Neural cell (in vitro differentiated cells): ENCODE measurements at regions not wholly inside any gene's neighbourhood (a gene's known extent, or its start where the extent isn't known, plus 50 kb on each side); places are given as distances from the start of the nearest gene placed in this dataset.
"Not testable (repeated sequence)": the region's sequence is repeated elsewhere in the genome, so short reads cannot be mapped to it uniquely, and the experiment has no call there.

Source experiments
- H2AFZ ChIP-seq: fragments of 200-600, 300-800 bp; sonication (generic), shearing (Covaris generic); 2 replicates; pipeline ENCODE4 v1.6.0; 2014; ENCODE audit warnings: low read depth, mild to moderate bottlenecking, antibody characterized with exemption, low read length, moderate library complexity
- H3F3A ChIP-seq: fragments of 200-600 bp; shearing (Covaris generic); 2 replicates; pipeline ENCODE4 v1.6.1; 2016; ENCODE audit warnings: mild to moderate bottlenecking, moderate library complexity, mixed read lengths, antibody characterized with exemption, low read length; ENCODE audit not compliant: insufficient read depth, poor library complexity, severe bottlenecking
- H3K27ac ChIP-seq: fragments of 200-600, 300-800 bp; sonication (generic), shearing (Covaris generic); 2 replicates; pipeline ENCODE4 v1.5.1; 2014; ENCODE audit warnings: mild to moderate bottlenecking, low read length, moderate library complexity
- H3K27me3 ChIP-seq: fragments of 300-800, 200-600 bp; sonication (generic), shearing (Covaris generic); 2 replicates; pipeline ENCODE4 v1.6.0; 2014; ENCODE audit warnings: mild to moderate bottlenecking, low read depth, low read length, moderate library complexity; ENCODE audit not compliant: insufficient read depth
- H3K36me3 ChIP-seq: fragments of 300-800, 200-600 bp; sonication (generic), shearing (Covaris generic); 2 replicates; pipeline ENCODE4 v1.5.1; 2014; ENCODE audit warnings: mild to moderate bottlenecking, antibody characterized with exemption, low read length, moderate library complexity; ENCODE audit not compliant: insufficient read depth
- H3K4me2 ChIP-seq: fragments of 300-800, 200-600 bp; sonication (generic), shearing (Covaris generic); 2 replicates; pipeline ENCODE4 v1.6.0; 2014; ENCODE audit warnings: mild to moderate bottlenecking, low read length
- H3K4me3 ChIP-seq: fragments of 300-800, 200-600 bp; sonication (generic), shearing (Covaris generic); 2 replicates; pipeline ENCODE4 v1.5.1; 2014; ENCODE audit warnings: mild to moderate bottlenecking, low read length, moderate library complexity
- H3K79me2 ChIP-seq: fragments of 200-600 bp; shearing (Covaris generic); replicated peaks from 2 replicates; pipeline ENCODE4 v1.6.0; 2014; ENCODE audit warnings: mild to moderate bottlenecking, low read length, moderate library complexity; ENCODE audit not compliant: insufficient read depth
- H3K9ac ChIP-seq: fragments of 300-800, 200-600 bp; sonication (generic), shearing (Covaris generic); 2 replicates; pipeline ENCODE4 v1.6.1; 2016; ENCODE audit warnings: mild to moderate bottlenecking, low read length, mixed read lengths
- H3K9me2 ChIP-seq: fragments of 200-600 bp; shearing (Covaris generic); 2 replicates; pipeline ENCODE4 v1.6.1; 2016; ENCODE audit warnings: mild to moderate bottlenecking, low read length, mixed read lengths; ENCODE audit not compliant: insufficient read depth
- H3K9me3 ChIP-seq: fragments of 200-600, 300-800 bp; sonication (generic), shearing (Covaris generic); 2 replicates; pipeline ENCODE4 v1.6.1; 2016; ENCODE audit warnings: mild to moderate bottlenecking, mixed run types, low read length, moderate library complexity, mixed read lengths
- H4K20me1 ChIP-seq: fragments of 200-600 bp; shearing (Covaris generic); 2 replicates; pipeline ENCODE4 v1.6.1; 2016; ENCODE audit warnings: mild to moderate bottlenecking, mixed run types; ENCODE audit not compliant: insufficient read depth
- EP300 ChIP-seq: fragments of 450-650 bp; conservative IDR thresholded peaks from 2 replicates; pipeline ENCODE4 v1.6.1; 2014; ENCODE audit warnings: antibody characterized with exemption, mild to moderate bottlenecking, moderate library complexity; ENCODE audit not compliant: poor library complexity, severe bottlenecking
- EZH2 ChIP-seq: fragments of 200-600, 300-800 bp; shearing (Covaris generic), sonication (generic); IDR thresholded peaks from 2 replicates; pipeline ENCODE4 v1.6.1; 2014; ENCODE audit warnings: antibody characterized with exemption, low read length, borderline replicate concordance, mild to moderate bottlenecking; ENCODE audit not compliant: insufficient read depth, poor library complexity, severe bottlenecking
- MXI1 ChIP-seq: fragments of 450-650 bp; conservative IDR thresholded peaks from 2 replicates; pipeline ENCODE4 v1.6.1; 2014; ENCODE audit warnings: antibody characterized with exemption, mild to moderate bottlenecking; ENCODE audit not compliant: poor library complexity, severe bottlenecking
- POLR2AphosphoS5 ChIP-seq: IDR thresholded peaks from 2 replicates; pipeline ENCODE4 v1.6.1; 2012
- RAD21 ChIP-seq: fragments of 450-650 bp; conservative IDR thresholded peaks from 2 replicates; pipeline ENCODE4 v1.6.1; 2014; ENCODE audit warnings: antibody characterized with exemption, mild to moderate bottlenecking, moderate library complexity
- REST ChIP-seq: IDR thresholded peaks from 2 replicates; pipeline ENCODE4 v1.6.1; 2012; ENCODE audit warnings: borderline replicate concordance
- SMC3 ChIP-seq: fragments of 450-650 bp; conservative IDR thresholded peaks from 2 replicates; pipeline ENCODE4 v1.6.1; 2014; ENCODE audit warnings: antibody characterized with exemption, mild to moderate bottlenecking, moderate library complexity; ENCODE audit not compliant: poor library complexity
- TAF1 ChIP-seq: IDR thresholded peaks from 2 replicates; pipeline ENCODE4 v1.6.1; 2012; ENCODE audit warnings: low read depth
- TF ChIP-seq, protein P1 (sequence below): fragments of 450-650 bp; IDR thresholded peaks from 2 replicates; pipeline ENCODE4 v1.5.1; 2014; ENCODE audit warnings: antibody characterized with exemption, mild to moderate bottlenecking, moderate library complexity; ENCODE audit not compliant: poor library complexity, severe bottlenecking

GRCh38 chr21:17396948-17397347 is 115.9 kb upstream of the CXADR start:
- Histone ChIP-seq H3K79me2 (no peaks in the 10 kb centered on the region), H4K20me1 (no peaks in the 10 kb centered on the region), H3K36me3 (no peaks in the 10 kb centered on the region), H3K27ac (no peak overlapping the region), H3K4me2 (no peak overlapping the region), H3F3A (no peaks in the 10 kb centered on the region), H3K9ac (no peak overlapping the region), H3K9me3 (no peaks in the 10 kb centered on the region), H3K9me2 (no peaks in the 10 kb centered on the region), H3K27me3 (no peaks in the 10 kb centered on the region), H2AFZ (no peak overlapping the region), H3K4me3 (no peak overlapping the region)
- TF ChIP-seq POLR2AphosphoS5 (no peak), REST (peak; percentile 67)
- TF ChIP-seq, protein P1, sequence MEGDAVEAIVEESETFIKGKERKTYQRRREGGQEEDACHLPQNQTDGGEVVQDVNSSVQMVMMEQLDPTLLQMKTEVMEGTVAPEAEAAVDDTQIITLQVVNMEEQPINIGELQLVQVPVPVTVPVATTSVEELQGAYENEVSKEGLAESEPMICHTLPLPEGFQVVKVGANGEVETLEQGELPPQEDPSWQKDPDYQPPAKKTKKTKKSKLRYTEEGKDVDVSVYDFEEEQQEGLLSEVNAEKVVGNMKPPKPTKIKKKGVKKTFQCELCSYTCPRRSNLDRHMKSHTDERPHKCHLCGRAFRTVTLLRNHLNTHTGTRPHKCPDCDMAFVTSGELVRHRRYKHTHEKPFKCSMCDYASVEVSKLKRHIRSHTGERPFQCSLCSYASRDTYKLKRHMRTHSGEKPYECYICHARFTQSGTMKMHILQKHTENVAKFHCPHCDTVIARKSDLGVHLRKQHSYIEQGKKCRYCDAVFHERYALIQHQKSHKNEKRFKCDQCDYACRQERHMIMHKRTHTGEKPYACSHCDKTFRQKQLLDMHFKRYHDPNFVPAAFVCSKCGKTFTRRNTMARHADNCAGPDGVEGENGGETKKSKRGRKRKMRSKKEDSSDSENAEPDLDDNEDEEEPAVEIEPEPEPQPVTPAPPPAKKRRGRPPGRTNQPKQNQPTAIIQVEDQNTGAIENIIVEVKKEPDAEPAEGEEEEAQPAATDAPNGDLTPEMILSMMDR: no peak

GRCh38 chr21:17397703-17398102 is 115.1 kb upstream of the CXADR start:
- Histone ChIP-seq H3K79me2 (no peaks in the 10 kb centered on the region), H3K27me3 (no peaks in the 10 kb centered on the region), H3K9me2 (no peaks in the 10 kb centered on the region), H4K20me1 (no peaks in the 10 kb centered on the region), H3K4me2 (no peak overlapping the region), H3F3A (no peaks in the 10 kb centered on the region), H3K9ac (no peak overlapping the region), H2AFZ (no peak overlapping the region), H3K27ac (no peak overlapping the region), H3K4me3 (no peak overlapping the region), H3K36me3 (no peaks in the 10 kb centered on the region), H3K9me3 (no peaks in the 10 kb centered on the region)
- TF ChIP-seq SMC3 (no peak), EP300 (no peak), MXI1 (no peak), RAD21 (no peak), EZH2 (no peak), POLR2AphosphoS5 (no peak), TAF1 (no peak), REST (no peak)
- TF ChIP-seq, protein P1: no peak

DNA sequence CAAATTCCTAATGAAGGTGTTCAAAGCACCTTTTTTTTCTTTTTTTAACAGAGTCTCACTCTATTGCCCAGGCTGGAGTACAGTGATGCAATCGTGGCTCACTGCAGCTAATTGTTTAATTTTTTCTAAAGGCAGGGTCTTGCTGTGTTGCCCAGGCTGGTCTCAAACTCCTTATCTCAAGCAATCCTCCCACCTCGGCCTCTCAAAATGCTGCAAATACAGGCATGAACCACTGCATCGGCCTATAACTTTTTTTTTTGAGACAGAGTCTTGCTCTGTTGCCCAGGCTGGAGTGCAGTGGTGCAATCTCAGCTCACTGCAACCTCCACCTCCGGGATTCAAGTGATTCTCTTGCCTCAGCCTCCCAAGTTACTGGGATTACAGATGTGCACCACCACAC is 113.9 kb upstream of the CXADR start:
- H3K27ac ChIP-seq, H3K79me2 ChIP-seq: not testable (repeated sequence)

More for the DNA sequence above, 113.9 kb upstream of the CXADR start:
- H3K9ac ChIP-seq, H3K4me3 ChIP-seq, H3K4me2 ChIP-seq, H2AFZ ChIP-seq, H4K20me1 ChIP-seq, H3K9me3 ChIP-seq, H3K27me3 ChIP-seq, H3K36me3 ChIP-seq, H3F3A ChIP-seq, H3K9me2 ChIP-seq: not testable (repeated sequence)
